Trophoblast cell (in vitro differentiated cells and primary cell): ENCODE measurements at regions not wholly inside any gene's neighbourhood (a gene's known extent, or its start where the extent isn't known, plus 50 kb on each side); places are given as distances from the start of the nearest gene placed in this dataset.

Source experiments
- DNase-seq, 2 donors: peaks; one replicate each; pipeline ENCODE4 v3.0.0-alpha.2; 2016
- H2AFZ ChIP-seq: 2 replicates; pipeline ENCODE4 v1.6.1; 2013; ENCODE audit warnings: low read length, moderate library complexity, mild to moderate bottlenecking; ENCODE audit not compliant: insufficient read depth, poor library complexity
- H2AK5ac ChIP-seq: 2 replicates; pipeline ENCODE4 v1.6.1; 2013; ENCODE audit warnings: mild to moderate bottlenecking, low read length
- H2BK120ac ChIP-seq: 2 replicates; pipeline ENCODE4 v1.6.1; 2013; ENCODE audit warnings: low read length, mild to moderate bottlenecking, moderate library complexity; ENCODE audit not compliant: insufficient read depth, poor library complexity
- H2BK12ac ChIP-seq: 2 replicates; pipeline ENCODE4 v1.6.1; 2013; ENCODE audit warnings: mild to moderate bottlenecking, low read length, moderate library complexity
- H2BK5ac ChIP-seq: 2 replicates; pipeline ENCODE4 v1.6.1; 2013; ENCODE audit warnings: low read length, low read depth, moderate library complexity, mild to moderate bottlenecking; ENCODE audit not compliant: poor library complexity
- H3K14ac ChIP-seq: 2 replicates; pipeline ENCODE4 v1.6.1; 2013; ENCODE audit warnings: mild to moderate bottlenecking, low read length
- H3K18ac ChIP-seq: 2 replicates; pipeline ENCODE4 v1.6.1; 2013; ENCODE audit warnings: mild to moderate bottlenecking, low read length
- H3K23ac ChIP-seq: 2 replicates; pipeline ENCODE4 v1.6.1; 2013; ENCODE audit warnings: low read length
- H3K27ac ChIP-seq: 2 replicates; pipeline ENCODE4 v1.5.1; 2013; ENCODE audit warnings: low read depth, mild to moderate bottlenecking, inconsistent platforms, low read length, moderate library complexity
- H3K27me3 ChIP-seq: 2 replicates; pipeline ENCODE4 v1.6.1; 2013; ENCODE audit warnings: inconsistent platforms, mild to moderate bottlenecking, low read length, moderate library complexity; ENCODE audit not compliant: insufficient read depth
- H3K36me3 ChIP-seq, 2 experiments: 1 replicate in 1 of 2; 2 replicates in 1 of 2; pipeline ENCODE4 v1.6.1; 2013; ENCODE audit warnings: low read length in 2 of 2, mild to moderate bottlenecking in 2 of 2, moderate library complexity in 1 of 2; ENCODE audit not compliant: insufficient read depth in 2 of 2, control insufficient read depth in 1 of 2
- H3K4ac ChIP-seq: 2 replicates; pipeline ENCODE4 v1.6.1; 2013; ENCODE audit warnings: low read depth, mild to moderate bottlenecking, low read length, moderate library complexity
- H3K4me1 ChIP-seq, 2 experiments: 1 replicate in 1 of 2; 2 replicates in 1 of 2; pipeline ENCODE4 v1.6.1; 2013; ENCODE audit warnings: low read length in 2 of 2, mild to moderate bottlenecking in 2 of 2, moderate library complexity in 1 of 2; ENCODE audit not compliant: insufficient read depth in 2 of 2, control insufficient read depth in 1 of 2
- H3K4me2 ChIP-seq: 2 replicates; pipeline ENCODE4 v1.6.1; 2013; ENCODE audit warnings: inconsistent platforms, mild to moderate bottlenecking, low read length, moderate library complexity
- H3K4me3 ChIP-seq: 2 replicates; pipeline ENCODE4 v1.5.1; 2013; ENCODE audit warnings: mild to moderate bottlenecking, low read depth, low read length, inconsistent platforms
- H3K79me1 ChIP-seq: one replicate; pipeline ENCODE4 v1.6.1; 2013; ENCODE audit warnings: low read length
- H3K79me2 ChIP-seq: 2 replicates; pipeline ENCODE4 v1.6.1; 2013; ENCODE audit warnings: low read length, mild to moderate bottlenecking; ENCODE audit not compliant: control insufficient read depth, insufficient read depth, poor library complexity
- H3K9ac ChIP-seq: 2 replicates; pipeline ENCODE4 v1.6.1; 2013; ENCODE audit warnings: mild to moderate bottlenecking, low read length
- H3K9me3 ChIP-seq: 2 replicates; pipeline ENCODE4 v1.6.1; 2013; ENCODE audit warnings: low read depth, mild to moderate bottlenecking, control low read depth, inconsistent platforms, low read length; ENCODE audit not compliant: insufficient read depth
- H4K12ac ChIP-seq: 2 replicates; pipeline ENCODE4 v1.6.1; 2013; ENCODE audit warnings: low read depth, mild to moderate bottlenecking, low read length, moderate library complexity
- H4K8ac ChIP-seq: 2 replicates; pipeline ENCODE4 v1.6.1; 2013; ENCODE audit warnings: low read depth, mild to moderate bottlenecking, low read length, moderate library complexity
- H4K91ac ChIP-seq: one replicate; pipeline ENCODE4 v1.6.1; 2013; ENCODE audit warnings: low read depth, mild to moderate bottlenecking, low read length, moderate library complexity
- WGBS: extraction: QIAGEN DNeasy Blood & Tissue Kit; methylation state at CpG from one replicate; pipeline ENCODE4 v1.1.7; 2013; ENCODE audit warnings: missing lambda C conversion rate; ENCODE audit not compliant: insufficient read length, insufficient coverage; ENCODE audit errors: extremely low coverage; 5-methylcytosine and 5-hydroxymethylcytosine counted together

DNA sequence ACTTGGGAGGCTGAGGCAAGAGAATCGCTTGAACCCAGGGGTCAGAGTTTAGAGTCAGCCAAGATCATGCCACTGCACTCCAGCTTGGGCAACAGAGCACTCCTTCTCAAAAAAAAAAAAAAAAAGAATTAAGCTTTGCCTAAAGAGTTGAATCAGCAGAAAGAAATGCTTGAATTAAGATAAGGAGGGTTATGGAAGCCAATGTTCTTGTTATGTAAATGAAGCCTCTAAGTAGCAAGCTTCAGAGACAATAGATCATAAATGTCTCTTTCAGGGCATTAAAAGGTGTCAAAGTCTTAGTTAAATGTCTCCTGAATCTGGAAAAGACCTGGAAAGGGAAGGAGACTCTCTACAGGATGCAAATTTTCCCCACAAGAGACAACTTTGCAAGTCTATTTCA, 69.7 kb upstream of the FAM83B start:
- Histone ChIP-seq H2AK5ac (no peak overlapping the region), H3K9ac (no peak overlapping the region), H4K8ac (no peak overlapping the region), H2BK5ac (no peak overlapping the region), H2BK120ac (no peak overlapping the region), H3K79me2 (no peaks in the 10 kb centered on the region), H3K9me3 (no peaks in the 10 kb centered on the region), H3K4me2 (no peak overlapping the region), H3K36me3 (no peaks in the 10 kb centered on the region), H3K79me1 (no peaks in the 10 kb centered on the region), H3K4me1 (no peaks in the 10 kb centered on the region), H4K12ac (no peak overlapping the region), H2AFZ (no peak overlapping the region), H3K18ac (no peak overlapping the region), H3K23ac (no peak overlapping the region), H3K27ac (no peak overlapping the region), H3K4ac (no peak overlapping the region), H3K27me3 (no peaks in the 10 kb centered on the region), H3K14ac (no peak overlapping the region), H4K91ac (no peak overlapping the region), H3K4me3 (no peak overlapping the region), H2BK12ac (no peak overlapping the region)
- DNase-seq = no peak
- no CpG with 5 or more reads among the region's 1 CpG for WGBS

DNA sequence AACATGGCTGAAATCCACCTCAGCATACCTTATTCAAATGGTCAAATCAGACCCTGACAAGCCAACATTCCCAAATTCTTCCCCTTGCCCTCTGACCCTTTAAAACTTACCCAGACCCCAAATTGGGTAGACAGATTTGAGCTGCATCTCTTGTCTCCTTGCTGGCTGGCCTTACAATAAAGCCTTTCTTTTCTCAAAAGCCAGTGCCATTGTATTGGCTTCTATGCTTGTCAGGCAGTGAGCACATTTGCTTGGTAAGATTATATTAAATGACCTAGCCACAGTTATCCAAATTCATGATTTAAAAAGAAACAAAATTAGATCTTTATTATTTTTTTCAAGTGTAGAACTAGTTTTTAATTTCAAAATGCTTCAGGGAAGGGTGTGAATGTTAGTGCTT, 67.8 kb upstream of the FAM83B start:
- Histone ChIP-seq H2AK5ac (no peak overlapping the region), H4K12ac (no peak overlapping the region), H3K9ac (no peak overlapping the region), H3K18ac (no peak overlapping the region), H3K4me1 (no peaks in the 10 kb centered on the region), H2BK5ac (no peak overlapping the region), H3K36me3 (no peaks in the 10 kb centered on the region), H2BK120ac (no peak overlapping the region), H3K27me3 (no peaks in the 10 kb centered on the region), H3K23ac (no peak overlapping the region), H3K4ac (no peak overlapping the region), H3K4me3 (no peak overlapping the region), H2BK12ac (no peak overlapping the region), H3K79me1 (no peaks in the 10 kb centered on the region), H3K4me2 (no peak overlapping the region), H4K91ac (no peak overlapping the region), H3K14ac (no peak overlapping the region), H3K9me3 (no peaks in the 10 kb centered on the region), H3K79me2 (no peaks in the 10 kb centered on the region), H3K27ac (no peak overlapping the region), H4K8ac (no peak overlapping the region), H2AFZ (no peak overlapping the region)
- no peak for DNase-seq

DNA sequence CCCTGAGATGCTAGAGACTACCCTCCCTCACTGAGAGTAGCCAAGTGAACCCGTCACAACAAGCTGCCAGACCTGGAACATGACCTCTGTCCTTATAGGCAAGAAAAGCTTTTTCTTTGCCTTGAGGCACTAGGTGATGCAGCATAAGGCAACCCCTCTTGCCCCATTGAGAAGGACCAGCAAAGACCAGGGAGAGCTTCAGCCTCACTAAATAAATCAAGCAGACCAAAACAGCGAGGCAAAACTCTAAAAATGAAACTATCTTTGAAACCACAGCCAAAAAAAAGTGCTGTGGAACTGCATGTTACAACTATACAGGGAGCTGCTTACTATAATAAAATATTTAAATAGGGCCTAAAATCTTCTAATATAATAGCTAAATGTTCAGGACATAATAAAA, 62.6 kb upstream of the FAM83B start:
- Histone ChIP-seq H3K27ac (no peak overlapping the region), H2BK5ac (no peak overlapping the region), H2AK5ac (no peak overlapping the region), H3K79me2 (no peaks in the 10 kb centered on the region), H3K9me3 (no peaks in the 10 kb centered on the region), H3K79me1 (no peaks in the 10 kb centered on the region), H3K4me1 (no peaks in the 10 kb centered on the region), H3K14ac (no peak overlapping the region), H3K27me3 (no peaks in the 10 kb centered on the region), H3K4me2 (no peak overlapping the region), H3K23ac (no peak overlapping the region), H3K4ac (no peak overlapping the region), H2BK12ac (no peak overlapping the region), H3K9ac (no peak overlapping the region), H4K8ac (no peak overlapping the region), H4K12ac (no peak overlapping the region), H2BK120ac (no peak overlapping the region), H3K36me3 (no peaks in the 10 kb centered on the region), H2AFZ (no peak overlapping the region), H3K18ac (no peak overlapping the region), H3K4me3 (no peak overlapping the region), H4K91ac (no peak overlapping the region)
- WGBS = no CpG with 5 or more reads among the region's 2 CpGs
- no peak for DNase-seq

DNA sequence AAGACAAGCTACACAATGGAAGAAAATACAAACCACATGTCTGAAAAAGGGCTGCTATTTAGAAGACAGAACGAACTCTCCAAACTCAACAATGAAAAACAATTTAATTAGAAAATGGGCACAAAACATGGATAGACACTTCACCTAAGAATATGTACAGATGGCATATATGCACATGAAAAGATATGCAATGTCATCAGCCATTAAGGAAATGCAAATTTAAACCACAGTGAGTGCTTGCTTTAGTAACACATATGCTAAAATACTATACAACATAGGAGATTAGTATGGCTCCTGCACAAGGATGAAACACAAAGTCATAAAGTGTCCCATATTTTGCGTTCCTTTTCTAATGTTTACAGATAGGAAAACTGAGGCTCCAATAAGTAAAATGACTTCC, 60.4 kb upstream of the FAM83B start:
- DNase-seq = no peak
- Histone ChIP-seq H3K36me3 (no peaks in the 10 kb centered on the region), H3K4ac (no peak overlapping the region), H3K4me3 (no peak overlapping the region), H2BK12ac (no peak overlapping the region), H3K27ac (no peak overlapping the region), H3K79me1 (no peaks in the 10 kb centered on the region), H3K27me3 (no peaks in the 10 kb centered on the region), H4K8ac (no peak overlapping the region), H3K79me2 (no peaks in the 10 kb centered on the region), H4K12ac (no peak overlapping the region), H2AK5ac (no peak overlapping the region), H3K18ac (no peak overlapping the region), H3K4me2 (no peak overlapping the region), H4K91ac (no peak overlapping the region), H3K23ac (no peak overlapping the region), H3K9me3 (no peaks in the 10 kb centered on the region), H3K4me1 (no peaks in the 10 kb centered on the region), H3K14ac (no peak overlapping the region), H2AFZ (no peak overlapping the region), H3K9ac (no peak overlapping the region), H2BK120ac (no peak overlapping the region), H2BK5ac (no peak overlapping the region)
- WGBS = no CpG with 5 or more reads among the region's 2 CpGs

DNA sequence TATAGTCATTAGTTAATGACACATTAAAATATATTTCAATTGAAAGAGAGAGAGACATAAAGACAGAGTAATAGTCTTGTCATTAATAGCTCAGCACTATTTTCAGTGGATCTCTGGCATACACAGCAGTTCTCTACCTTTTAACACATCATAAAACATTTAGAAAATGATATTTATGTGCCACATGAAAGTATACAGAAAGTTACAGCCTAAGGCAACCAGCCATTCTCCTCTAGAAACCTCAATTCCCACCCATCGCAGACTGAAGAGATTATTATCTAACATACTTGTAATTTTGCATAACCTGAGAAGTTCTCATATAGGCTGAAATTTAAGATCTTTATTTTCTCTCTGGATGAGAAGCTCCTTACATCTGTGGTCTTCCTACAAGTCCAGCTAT, 58.7 kb upstream of the FAM83B start:
- no peak overlapping the region for H2BK120ac ChIP-seq

More for the DNA sequence above, 58.7 kb upstream of the FAM83B start:
- no peak overlapping the region for H3K23ac ChIP-seq
- no peaks in the 10 kb centered on the region for H3K4me1 ChIP-seq
- no peak overlapping the region for H3K4me2 ChIP-seq
- no peak overlapping the region for H2AFZ ChIP-seq
- no peak overlapping the region for H3K14ac ChIP-seq
- H3K27ac ChIP-seq = no peak overlapping the region
- no peak overlapping the region for H2BK12ac ChIP-seq
- peak in 1 of 2 donors; percentile 40 for DNase-seq
- H3K36me3 ChIP-seq = no peaks in the 10 kb centered on the region
- no peak overlapping the region for H3K9ac ChIP-seq
- no peaks in the 10 kb centered on the region for H3K79me1 ChIP-seq
- H3K18ac ChIP-seq = no peak overlapping the region
- no peak overlapping the region for H4K91ac ChIP-seq
- no peak overlapping the region for H2BK5ac ChIP-seq
- no peaks in the 10 kb centered on the region for H3K9me3 ChIP-seq
- no peak overlapping the region for H3K4me3 ChIP-seq
- H3K27me3 ChIP-seq = no peaks in the 10 kb centered on the region
- no CpG with 5 or more reads among the region's 1 CpG for WGBS
- no peak overlapping the region for H4K8ac ChIP-seq
- H3K79me2 ChIP-seq = no peaks in the 10 kb centered on the region
- no peak overlapping the region for H3K4ac ChIP-seq
- H2AK5ac ChIP-seq = no peak overlapping the region
- H4K12ac ChIP-seq = no peak overlapping the region
